ENCODE measurements at regions not wholly inside any gene's neighbourhood (a gene's known extent, or its start where the extent isn't known, plus 50 kb on each side); places are given as distances from the start of the nearest gene placed in this dataset.
"Not testable (repeated sequence)": the region's sequence is repeated elsewhere in the genome, so short reads cannot be mapped to it uniquely, and the experiment has no call there.

- H3K27ac Mint-ChIP-seq (ENCODE audit: unreplicated experiment), result no peak overlapping the region
- DNase-seq, result no peak
- H3K27me3 Mint-ChIP-seq (ENCODE audit: unreplicated experiment), result peaks cover 2% of the 10 kb centered on the region
- no peaks in the 10 kb centered on the region for H3K4me1 Mint-ChIP-seq (ENCODE audit: low read depth, unreplicated experiment)
- no peaks in the 10 kb centered on the region for H3K9me3 Mint-ChIP-seq (ENCODE audit: unreplicated experiment)
- no peak for TF ChIP-seq CTCF (IDR thresholded peaks at IDR 0.05; ENCODE audit: partially characterized antibody, unreplicated experiment)
- no peaks in the 10 kb centered on the region for H3K36me3 Mint-ChIP-seq (ENCODE audit: unreplicated experiment)
- H3K4me3 Mint-ChIP-seq (ENCODE audit: unreplicated experiment), result no peak overlapping the region
These were observed 119.5 kb upstream of the PRSS1 start for GRCh38 chr7:142629588-142630260.

GRCh38 chr7:142628945-142629344, 120.3 kb upstream of the PRSS1 start:
- no peak for DNase-seq
- Mint-ChIP-seq H3K4me1 (ENCODE audit: low read depth, unreplicated experiment) (no peaks in the 10 kb centered on the region), H3K4me3 (ENCODE audit: unreplicated experiment) (no peak overlapping the region), H3K9me3 (ENCODE audit: unreplicated experiment) (no peaks in the 10 kb centered on the region), H3K27ac (ENCODE audit: unreplicated experiment) (no peak overlapping the region), H3K27me3 (ENCODE audit: unreplicated experiment) (peaks cover 2% of the 10 kb centered on the region), H3K36me3 (ENCODE audit: unreplicated experiment) (no peaks in the 10 kb centered on the region)
- no peak for TF ChIP-seq CTCF (IDR thresholded peaks at IDR 0.05; ENCODE audit: partially characterized antibody, unreplicated experiment)

- not testable (repeated sequence) for H3K27me3 Mint-ChIP-seq (ENCODE audit: unreplicated experiment); H3K36me3 Mint-ChIP-seq (ENCODE audit: unreplicated experiment); H3K9me3 Mint-ChIP-seq (ENCODE audit: unreplicated experiment); H3K4me3 Mint-ChIP-seq (ENCODE audit: unreplicated experiment); H3K4me1 Mint-ChIP-seq (ENCODE audit: low read depth, unreplicated experiment); DNase-seq; H3K27ac Mint-ChIP-seq (ENCODE audit: unreplicated experiment)
These were observed 122.0 kb upstream of the PRSS1 start for GRCh38 chr7:142627223-142627622.

- Mint-ChIP-seq H3K27me3 (ENCODE audit: unreplicated experiment) (peaks cover 2% of the 10 kb centered on the region), H3K4me1 (ENCODE audit: low read depth, unreplicated experiment) (no peaks in the 10 kb centered on the region), H3K27ac (ENCODE audit: unreplicated experiment) (no peak overlapping the region), H3K4me3 (ENCODE audit: unreplicated experiment) (no peak overlapping the region), H3K9me3 (ENCODE audit: unreplicated experiment) (no peaks in the 10 kb centered on the region), H3K36me3 (ENCODE audit: unreplicated experiment) (no peaks in the 10 kb centered on the region)
- peak; percentile 83 for DNase-seq
- peak; percentile 82 for TF ChIP-seq CTCF (IDR thresholded peaks at IDR 0.05; ENCODE audit: partially characterized antibody, unreplicated experiment)
These were observed 122.7 kb upstream of the PRSS1 start for GRCh38 chr7:142626420-142627035.

- not testable (repeated sequence) for DNase-seq; H3K9me3 Mint-ChIP-seq (ENCODE audit: unreplicated experiment); H3K4me3 Mint-ChIP-seq (ENCODE audit: unreplicated experiment); H3K27ac Mint-ChIP-seq (ENCODE audit: unreplicated experiment); H3K27me3 Mint-ChIP-seq (ENCODE audit: unreplicated experiment); H3K36me3 Mint-ChIP-seq (ENCODE audit: unreplicated experiment); H3K4me1 Mint-ChIP-seq (ENCODE audit: low read depth, unreplicated experiment)
These were observed 124.1 kb upstream of the PRSS1 start for GRCh38 chr7:142625216-142625615.

- Mint-ChIP-seq H3K36me3 (ENCODE audit: unreplicated experiment) (no peaks in the 10 kb centered on the region), H3K4me3 (ENCODE audit: unreplicated experiment) (no peak overlapping the region), H3K4me1 (ENCODE audit: low read depth, unreplicated experiment) (no peaks in the 10 kb centered on the region), H3K27ac (ENCODE audit: unreplicated experiment) (no peak overlapping the region), H3K27me3 (ENCODE audit: unreplicated experiment) (no peaks in the 10 kb centered on the region), H3K9me3 (ENCODE audit: unreplicated experiment) (no peaks in the 10 kb centered on the region)
- no peak for TF ChIP-seq CTCF (IDR thresholded peaks at IDR 0.05; ENCODE audit: partially characterized antibody, unreplicated experiment)
- DNase-seq, result no peak
These were observed 128.9 kb upstream of the PRSS1 start for GRCh38 chr7:142620402-142620801.
